Glutamatergic neuron (in vitro differentiated cells): ENCODE measurements at regions not wholly inside any gene's neighbourhood (a gene's known extent, or its start where the extent isn't known, plus 50 kb on each side); places are given as distances from the start of the nearest gene placed in this dataset.

Experiments
- DNase-seq: peaks from one replicate; pipeline ENCODE4 v3.0.0; 2022
- H3K27ac Mint-ChIP-seq: one replicate; pipeline ENCODE4 v1.8.0; 2020; ENCODE audit warnings: mild to moderate bottlenecking, mixed read lengths, inconsistent platforms; ENCODE audit not compliant: unreplicated experiment
- H3K27me3 Mint-ChIP-seq: one replicate; pipeline ENCODE4 v1.8.0; 2020; ENCODE audit warnings: mild to moderate bottlenecking, moderate library complexity, mixed read lengths, inconsistent platforms; ENCODE audit not compliant: unreplicated experiment
- H3K36me3 Mint-ChIP-seq: one replicate; pipeline ENCODE4 v1.8.0; 2020; ENCODE audit warnings: mild to moderate bottlenecking, mixed read lengths, inconsistent platforms; ENCODE audit not compliant: unreplicated experiment
- H3K4me1 Mint-ChIP-seq: one replicate; pipeline ENCODE4 v1.8.0; 2020; ENCODE audit warnings: mild to moderate bottlenecking, low read depth, mixed read lengths, inconsistent platforms; ENCODE audit not compliant: unreplicated experiment
- H3K4me3 Mint-ChIP-seq: one replicate; pipeline ENCODE4 v1.8.0; 2020; ENCODE audit warnings: mild to moderate bottlenecking, mixed read lengths, inconsistent platforms; ENCODE audit not compliant: unreplicated experiment
- H3K9me3 Mint-ChIP-seq: one replicate; pipeline ENCODE4 v1.8.0; 2020; ENCODE audit warnings: mild to moderate bottlenecking, moderate library complexity, mixed read lengths, inconsistent platforms; ENCODE audit not compliant: unreplicated experiment
- TF ChIP-seq, protein P1 (sequence below): fragments of 200-600 bp; sonication (generic); IDR thresholded peaks from one replicate; pipeline ENCODE4 v1.5.0; 2021; ENCODE audit not compliant: partially characterized antibody, unreplicated experiment

DNA sequence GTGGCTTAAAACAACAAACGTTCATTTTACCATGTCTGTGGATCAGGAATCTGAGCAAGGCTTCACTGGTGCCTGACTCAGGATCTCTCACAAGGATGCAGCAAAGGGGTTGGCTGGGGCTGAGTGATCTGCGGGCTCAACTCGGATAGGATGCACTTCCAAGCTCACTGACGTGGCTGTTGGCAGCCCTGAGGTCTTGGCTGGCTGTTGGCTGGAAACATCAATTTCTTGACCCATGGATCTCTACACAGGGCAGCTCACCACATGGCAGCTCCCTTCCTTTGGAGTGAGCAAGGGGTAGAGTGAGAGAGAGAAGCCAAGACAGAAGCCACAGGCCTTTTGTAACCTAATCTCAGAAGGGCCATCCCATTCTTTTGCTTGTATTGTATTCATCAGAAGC lies 202.1 kb downstream of the NXNL2 start:
- no peak for DNase-seq
- no peaks in the 10 kb centered on the region for H3K9me3 Mint-ChIP-seq
- H3K4me1 Mint-ChIP-seq: peaks cover 20% of the 10 kb centered on the region

DNA sequence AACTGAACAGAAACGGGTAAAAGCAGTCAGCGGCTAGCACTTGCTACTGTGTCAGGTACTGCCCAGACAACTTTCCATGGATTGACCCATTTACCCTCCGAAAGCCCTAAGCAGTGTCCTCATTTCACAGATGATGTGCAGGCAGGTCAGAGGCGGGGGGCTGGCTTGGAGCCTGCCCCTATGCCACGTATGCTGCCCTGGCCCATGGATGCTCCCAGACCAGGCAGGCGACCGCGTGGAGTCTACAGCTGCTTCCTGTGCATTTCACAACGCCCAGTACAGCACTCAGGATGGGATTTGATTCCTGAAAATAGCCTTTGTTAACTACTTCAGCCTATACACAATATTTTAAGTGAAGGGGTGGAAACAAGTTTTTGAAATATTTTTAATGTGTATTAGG lies 202.9 kb downstream of the NXNL2 start:
- H3K4me3 Mint-ChIP-seq: no peak overlapping the region
- TF ChIP-seq, protein P1, sequence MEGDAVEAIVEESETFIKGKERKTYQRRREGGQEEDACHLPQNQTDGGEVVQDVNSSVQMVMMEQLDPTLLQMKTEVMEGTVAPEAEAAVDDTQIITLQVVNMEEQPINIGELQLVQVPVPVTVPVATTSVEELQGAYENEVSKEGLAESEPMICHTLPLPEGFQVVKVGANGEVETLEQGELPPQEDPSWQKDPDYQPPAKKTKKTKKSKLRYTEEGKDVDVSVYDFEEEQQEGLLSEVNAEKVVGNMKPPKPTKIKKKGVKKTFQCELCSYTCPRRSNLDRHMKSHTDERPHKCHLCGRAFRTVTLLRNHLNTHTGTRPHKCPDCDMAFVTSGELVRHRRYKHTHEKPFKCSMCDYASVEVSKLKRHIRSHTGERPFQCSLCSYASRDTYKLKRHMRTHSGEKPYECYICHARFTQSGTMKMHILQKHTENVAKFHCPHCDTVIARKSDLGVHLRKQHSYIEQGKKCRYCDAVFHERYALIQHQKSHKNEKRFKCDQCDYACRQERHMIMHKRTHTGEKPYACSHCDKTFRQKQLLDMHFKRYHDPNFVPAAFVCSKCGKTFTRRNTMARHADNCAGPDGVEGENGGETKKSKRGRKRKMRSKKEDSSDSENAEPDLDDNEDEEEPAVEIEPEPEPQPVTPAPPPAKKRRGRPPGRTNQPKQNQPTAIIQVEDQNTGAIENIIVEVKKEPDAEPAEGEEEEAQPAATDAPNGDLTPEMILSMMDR: no peak
- H3K4me1 Mint-ChIP-seq: peaks cover 20% of the 10 kb centered on the region
- H3K36me3 Mint-ChIP-seq: no peaks in the 10 kb centered on the region
- H3K9me3 Mint-ChIP-seq: no peaks in the 10 kb centered on the region
- no peak overlapping the region for H3K27ac Mint-ChIP-seq
- no peak for DNase-seq
- H3K27me3 Mint-ChIP-seq: no peaks in the 10 kb centered on the region

More for the DNA sequence above, 202.1 kb downstream of the NXNL2 start:
- Mint-ChIP-seq H3K36me3 (no peaks in the 10 kb centered on the region), H3K27me3 (no peaks in the 10 kb centered on the region), H3K4me3 (no peak overlapping the region), H3K27ac (no peak overlapping the region)
- TF ChIP-seq, protein P1: no peak

DNA sequence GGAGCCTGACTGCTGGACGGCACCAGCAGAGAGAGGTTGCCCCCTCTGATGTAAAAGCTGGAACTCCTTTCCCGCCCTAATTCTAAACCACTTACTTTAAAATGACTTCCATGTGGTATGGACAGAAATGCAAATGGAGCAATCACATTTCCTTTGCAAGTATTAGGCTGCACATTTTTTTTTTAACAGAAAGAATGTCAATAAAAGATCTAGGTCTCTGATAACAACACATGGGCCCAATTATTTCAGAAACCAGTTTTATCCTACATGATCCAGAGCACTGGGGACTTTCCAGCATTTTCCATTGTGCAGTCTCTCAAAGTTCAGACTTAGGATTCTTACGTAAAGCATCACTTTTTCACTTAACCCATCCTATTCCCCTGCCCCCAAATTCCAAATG lies 203.7 kb downstream of the NXNL2 start:
- H3K27ac Mint-ChIP-seq: no peak overlapping the region
- H3K36me3 Mint-ChIP-seq: no peaks in the 10 kb centered on the region
- no peak overlapping the region for H3K4me3 Mint-ChIP-seq
- no peaks in the 10 kb centered on the region for H3K9me3 Mint-ChIP-seq
- no peak for DNase-seq
- H3K4me1 Mint-ChIP-seq: peaks cover 15% of the 10 kb centered on the region
- no peaks in the 10 kb centered on the region for H3K27me3 Mint-ChIP-seq
- TF ChIP-seq, protein P1: no peak

DNA sequence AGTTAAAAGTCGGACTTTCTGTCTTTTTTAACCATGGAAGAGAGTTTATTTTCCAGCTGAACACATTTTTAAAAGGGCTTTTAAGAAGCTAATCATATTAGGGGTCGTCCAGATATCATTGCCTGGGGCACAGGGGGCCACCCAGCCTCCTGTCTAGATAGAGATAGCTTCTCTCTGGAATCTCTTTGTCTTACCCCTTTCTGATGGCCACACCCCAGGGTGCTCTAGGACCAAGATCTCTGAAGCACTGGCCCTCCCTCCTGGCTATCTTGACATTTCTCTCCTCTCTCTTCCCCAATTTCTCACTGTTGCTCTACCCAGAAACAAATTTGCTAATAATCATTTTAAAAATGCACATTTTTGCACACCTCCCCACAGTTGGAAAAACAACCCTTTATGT lies 204.4 kb downstream of the NXNL2 start:
- peak overlapping the region; percentile 65 for H3K27ac Mint-ChIP-seq

DNA sequence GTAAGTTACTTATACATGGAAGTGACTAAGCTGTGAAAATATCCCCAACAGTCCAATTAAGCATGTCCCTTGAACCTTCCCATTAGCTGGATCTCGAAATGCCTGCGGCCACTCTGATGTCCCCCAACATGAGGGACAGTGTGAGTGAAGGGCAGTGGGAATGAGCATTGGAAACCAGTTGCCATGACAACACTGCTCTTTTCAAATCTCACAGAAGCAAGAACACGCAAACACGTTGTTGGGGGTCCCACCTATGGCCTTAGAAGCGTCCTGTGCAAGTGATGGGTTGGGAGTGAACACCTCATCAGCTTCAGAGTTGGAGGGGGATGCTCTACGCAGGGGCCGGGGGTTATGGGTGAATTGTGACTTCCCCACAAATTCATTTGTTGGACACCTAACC lies 205.9 kb downstream of the NXNL2 start:
- Mint-ChIP-seq H3K27me3 (peaks cover under 1% of the 10 kb centered on the region), H3K36me3 (no peaks in the 10 kb centered on the region), H3K27ac (peak overlapping the region; percentile 41), H3K4me3 (no peak overlapping the region), H3K9me3 (no peaks in the 10 kb centered on the region), H3K4me1 (peaks cover 10% of the 10 kb centered on the region)
- DNase-seq: no peak
- TF ChIP-seq, protein P1: no peak

More for the DNA sequence above, 204.4 kb downstream of the NXNL2 start:
- Mint-ChIP-seq H3K9me3 (no peaks in the 10 kb centered on the region), H3K4me1 (peaks cover 12% of the 10 kb centered on the region), H3K27me3 (no peaks in the 10 kb centered on the region), H3K4me3 (no peak overlapping the region), H3K36me3 (no peaks in the 10 kb centered on the region)
- TF ChIP-seq, protein P1: no peak
- DNase-seq: no peak
